GM18502 (cell line): ENCODE measurements at regions not wholly inside any gene's neighbourhood (a gene's known extent, or its start where the extent isn't known, plus 50 kb on each side); places are given as distances from the start of the nearest gene placed in this dataset.
"Not testable (repeated sequence)": the region's sequence is repeated elsewhere in the genome, so short reads cannot be mapped to it uniquely, and the experiment has no call there.

ENCODE experiments used
- ATAC-seq: cut with Tn5 transposase; IDR thresholded peaks from one replicate; pipeline ENCODE4 v1.9.1; 2021; ENCODE audit warnings: mild to moderate bottlenecking; ENCODE audit not compliant: unreplicated experiment, poor library complexity

DNA sequence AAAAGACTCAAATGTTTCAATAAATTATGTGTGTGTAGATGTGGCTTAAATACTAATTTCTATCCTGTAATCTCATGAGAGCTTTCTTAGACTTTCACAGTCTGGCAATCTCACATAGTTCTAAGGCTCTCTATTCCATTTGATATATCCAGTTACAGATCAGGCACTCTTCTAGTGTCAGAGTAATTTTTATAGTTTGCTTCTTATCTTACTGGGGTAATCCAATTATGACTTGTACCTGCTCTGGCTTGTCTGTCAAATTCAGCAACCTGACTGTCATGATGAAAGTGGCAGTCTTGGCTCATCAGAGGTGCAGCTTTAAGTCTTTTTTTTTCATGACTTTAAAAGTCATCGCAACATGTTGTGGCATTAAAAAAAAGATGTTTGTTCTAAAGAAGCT lies 513.2 kb upstream of the MAN1A1 start:
- ATAC-seq, result no peak

DNA sequence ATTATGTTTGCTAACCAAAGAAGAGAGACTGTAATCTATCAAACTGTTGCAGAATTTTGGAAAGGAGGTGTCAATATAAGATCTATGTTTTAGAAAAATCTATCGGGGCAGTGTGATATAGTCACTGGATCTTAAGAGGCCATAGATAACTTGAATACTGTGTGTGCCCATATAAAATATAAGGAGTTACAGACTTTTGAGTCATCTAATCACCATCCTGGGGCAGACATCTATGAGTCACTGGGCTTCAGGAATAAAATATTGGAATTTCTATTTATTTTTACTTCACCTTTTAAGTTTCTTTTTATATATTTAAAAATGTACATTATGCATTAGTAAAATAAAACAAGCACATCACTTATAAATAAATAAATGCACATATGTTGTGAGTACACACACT lies 509.3 kb upstream of the MAN1A1 start:
- ATAC-seq, result no peak

DNA sequence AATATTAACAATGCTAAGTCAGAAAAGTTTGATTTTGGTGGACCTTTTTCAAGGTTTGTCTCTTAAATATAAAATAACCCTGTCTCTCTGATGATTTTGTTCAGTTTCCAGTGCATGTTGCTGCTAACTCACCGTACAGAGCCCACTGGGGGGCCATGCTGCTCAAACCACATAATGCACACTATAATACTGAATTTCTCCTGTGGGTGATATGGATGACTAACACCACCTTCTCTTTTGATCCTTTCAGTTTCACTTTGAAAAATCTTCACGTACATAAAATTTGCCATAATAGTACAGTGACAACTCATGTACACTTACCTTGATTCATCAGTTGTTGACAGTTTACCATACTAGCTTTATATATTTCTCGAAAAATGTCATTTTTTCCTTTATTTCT lies 506.6 kb upstream of the MAN1A1 start:
- peak; percentile 80 for ATAC-seq

DNA sequence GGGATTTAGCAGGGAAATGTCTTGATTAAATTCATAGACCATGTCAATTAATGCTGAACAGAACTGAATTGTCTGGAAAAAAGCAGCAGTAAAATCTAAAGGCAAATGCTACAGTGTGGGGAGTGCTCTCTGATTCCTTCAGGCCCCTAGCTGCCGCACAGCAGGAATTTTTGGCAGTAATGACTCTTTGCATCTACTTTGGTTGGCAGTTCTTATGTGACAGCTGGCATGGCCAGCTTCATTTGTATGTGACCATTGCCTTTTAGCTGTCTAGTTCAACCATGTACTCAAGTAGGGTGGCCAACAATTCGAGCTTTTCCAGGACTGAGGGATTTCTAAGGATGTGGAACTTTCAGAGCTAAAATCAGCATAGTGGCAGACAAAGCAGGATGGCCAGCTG lies 499.1 kb upstream of the MAN1A1 start:
- ATAC-seq, result no peak

DNA sequence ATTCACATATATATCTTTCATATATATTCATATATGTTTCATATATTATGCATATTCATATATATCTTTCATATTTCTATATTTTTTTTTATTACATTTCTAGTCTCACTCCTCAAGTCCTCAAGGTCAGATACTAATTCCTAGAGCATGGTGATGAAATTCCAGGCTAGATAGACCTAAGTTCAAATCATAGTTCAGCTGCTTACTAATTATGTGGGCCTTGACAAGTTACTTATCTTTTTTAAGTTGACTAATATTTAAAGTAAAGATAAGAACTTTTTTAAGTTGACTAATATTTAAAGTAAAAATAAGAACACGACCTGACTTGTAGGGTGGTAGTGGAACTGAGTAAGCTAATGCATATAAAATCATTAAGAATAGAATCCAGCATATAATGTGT lies 495.6 kb upstream of the MAN1A1 start:
- ATAC-seq, result no peak

DNA sequence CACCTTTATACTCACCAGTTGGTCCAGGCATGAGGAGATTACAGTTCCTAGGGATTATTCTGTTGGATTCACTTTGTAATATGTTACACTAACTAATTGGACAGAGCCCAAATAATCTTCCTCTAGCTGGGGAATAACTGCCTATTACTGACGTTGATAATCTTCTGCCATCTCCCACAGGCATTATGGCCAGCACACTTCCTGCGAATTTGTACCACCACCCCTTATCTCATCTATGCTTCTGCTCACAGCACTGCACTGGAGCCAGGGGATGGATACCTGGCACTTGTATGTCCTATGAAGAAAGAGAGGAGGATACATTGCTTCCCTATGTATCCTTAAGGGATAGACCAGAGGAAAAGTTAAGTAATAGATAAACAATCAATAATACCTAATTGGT lies 494.8 kb upstream of the MAN1A1 start:
- no peak for ATAC-seq

DNA sequence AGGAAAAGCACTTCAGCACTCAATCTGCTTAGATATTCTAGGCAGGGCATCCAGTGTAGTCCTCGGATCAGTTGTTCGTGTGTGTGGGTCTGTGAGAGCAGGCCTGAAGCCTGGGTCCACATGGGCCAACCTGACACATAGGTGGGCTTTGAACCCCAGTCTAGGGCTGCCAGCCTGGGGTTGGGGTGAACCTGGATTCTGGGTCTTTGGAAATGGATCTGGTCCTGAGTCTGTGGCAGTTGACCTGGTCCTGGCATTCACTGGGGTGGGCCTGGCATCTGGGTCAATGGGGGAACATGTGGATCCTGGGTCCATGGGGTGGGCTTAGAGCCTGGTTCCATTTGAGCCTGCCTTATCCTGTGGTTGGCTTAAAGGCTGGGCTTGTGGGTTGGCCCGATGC lies 492.6 kb upstream of the MAN1A1 start:
- ATAC-seq, result no peak

DNA sequence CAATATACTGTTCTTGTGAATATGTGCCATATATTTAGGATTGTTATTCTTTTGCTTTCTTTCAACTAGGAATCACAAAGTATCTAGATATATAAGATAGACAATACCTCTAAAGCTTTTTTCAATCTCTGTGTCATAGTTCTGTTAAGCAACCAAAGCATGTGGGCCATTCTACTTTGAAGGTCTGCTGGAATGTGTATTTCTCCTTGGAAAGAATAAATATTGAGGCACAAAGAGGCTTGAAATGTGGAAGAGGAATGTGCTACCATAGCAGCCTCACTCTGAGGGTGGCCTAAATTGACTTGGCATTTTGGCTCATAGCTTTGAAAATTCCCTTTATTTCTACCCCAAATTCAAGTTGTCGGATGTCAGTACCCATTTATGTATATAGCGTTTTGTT lies 488.5 kb upstream of the MAN1A1 start:
- no peak for ATAC-seq

DNA sequence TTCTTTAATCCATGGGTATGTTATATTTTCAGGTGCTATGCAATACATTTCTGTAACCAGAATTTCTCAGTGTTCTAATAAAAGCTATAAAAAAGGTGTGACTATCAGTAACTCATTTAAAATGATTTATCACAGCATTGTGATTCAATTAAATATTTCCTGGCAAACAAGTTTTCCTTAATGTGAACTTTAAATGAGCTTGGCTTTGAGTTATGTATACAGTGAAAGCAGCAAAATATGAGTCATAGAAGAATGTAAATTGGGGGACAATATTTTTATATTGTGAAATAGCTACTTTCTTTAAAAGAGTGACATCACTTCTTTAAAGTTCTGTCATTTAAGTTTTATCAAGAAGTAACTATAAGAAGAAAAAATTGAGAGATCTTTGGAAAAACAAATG lies 484.9 kb upstream of the MAN1A1 start:
- ATAC-seq, result no peak

DNA sequence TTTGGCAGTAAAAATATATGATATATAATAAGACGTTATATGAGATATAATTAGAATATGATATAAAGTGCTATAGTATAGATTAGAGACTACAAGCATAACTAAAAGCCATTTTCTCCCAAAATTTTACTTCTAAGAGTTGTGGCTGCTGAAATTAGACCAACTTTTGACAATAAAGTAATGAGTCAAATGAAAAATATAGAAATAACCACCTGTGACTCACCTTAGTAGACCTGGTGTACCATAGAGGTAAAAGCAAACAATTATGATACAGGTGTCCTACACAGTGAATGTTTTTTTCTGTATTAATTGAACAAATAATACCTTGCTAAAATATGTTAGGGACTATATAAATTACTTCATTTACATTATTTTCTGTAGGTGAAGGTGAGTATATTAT lies 482.9 kb upstream of the MAN1A1 start:
- no peak for ATAC-seq

DNA sequence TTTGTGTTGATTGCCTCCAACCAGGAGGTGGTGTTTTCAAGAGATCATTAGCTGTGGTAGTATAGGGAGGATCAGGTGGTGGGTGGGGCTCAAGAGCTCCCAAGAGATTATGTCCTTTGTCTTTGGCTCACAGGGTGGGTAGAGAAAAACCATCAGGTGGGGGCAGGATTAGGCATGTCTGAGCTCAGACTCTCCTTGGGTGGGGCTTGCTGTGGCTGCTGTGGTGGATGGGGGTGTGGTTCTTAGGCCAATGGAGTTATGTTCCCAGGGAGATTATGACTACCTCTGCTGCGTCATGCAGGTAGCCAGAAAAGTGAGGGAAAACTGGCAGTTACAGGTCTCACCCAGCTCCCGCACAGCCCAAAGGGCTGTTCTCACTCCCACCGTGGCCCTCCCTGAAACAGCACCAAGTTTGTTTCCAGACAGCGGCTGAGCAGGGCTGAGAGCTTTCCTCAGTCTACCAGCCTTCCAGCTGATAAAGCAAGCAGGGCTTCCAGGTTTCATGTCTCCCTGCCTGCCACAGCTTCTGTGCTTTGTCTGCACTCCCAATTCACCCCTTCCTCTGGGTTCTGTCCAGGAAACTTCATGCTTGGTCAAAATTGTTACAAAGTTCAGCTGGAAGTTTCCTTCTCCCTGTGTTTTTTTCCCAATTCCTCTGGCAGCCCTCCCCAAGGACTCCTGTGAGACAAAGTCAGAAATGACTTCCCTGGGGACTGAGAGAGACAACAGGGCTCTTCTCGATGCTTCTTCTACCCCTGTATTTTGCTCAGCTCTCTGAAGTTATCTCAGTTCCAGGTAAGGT lies 481.1 kb upstream of the MAN1A1 start:
- ATAC-seq, result no peak

DNA sequence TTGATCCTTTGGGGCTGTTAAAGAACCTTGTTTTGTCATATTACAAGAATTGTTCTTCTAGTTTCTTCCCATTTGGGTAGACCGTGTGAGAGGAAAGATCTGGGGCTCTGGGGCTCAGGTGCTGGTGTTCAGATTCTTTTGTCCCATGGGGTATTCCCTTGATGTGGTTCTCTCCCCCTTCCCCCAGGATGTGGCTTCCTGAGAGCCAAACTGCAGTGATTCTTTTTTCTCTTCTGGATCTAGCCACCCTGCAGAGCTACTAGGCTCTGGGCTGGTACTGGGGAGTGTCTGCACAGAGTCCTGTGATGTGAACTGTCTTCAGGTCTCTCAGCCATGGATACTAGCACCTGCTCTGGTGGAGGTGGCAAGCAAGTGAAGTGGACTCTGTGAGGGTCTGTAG lies 480.5 kb upstream of the MAN1A1 start:
- ATAC-seq, result no peak

DNA sequence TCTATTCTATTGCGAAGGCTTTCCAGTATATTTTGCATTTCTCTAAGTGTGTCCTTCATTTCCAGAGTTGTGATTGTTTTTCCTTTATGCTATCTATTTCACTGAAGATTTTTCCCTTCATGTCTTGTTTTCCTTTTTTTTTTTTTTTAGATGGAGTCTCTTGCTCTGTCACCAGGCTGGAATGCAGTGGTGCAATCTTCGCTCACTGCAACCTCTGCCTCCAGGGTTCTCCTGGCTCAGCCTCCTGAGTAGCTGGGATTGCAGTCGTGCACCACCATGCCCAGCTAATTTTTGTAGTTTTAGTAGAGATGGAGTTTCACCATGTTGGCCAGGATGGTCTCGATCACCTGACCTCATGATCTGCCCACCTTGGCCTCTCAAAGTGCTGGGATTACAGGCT lies 479.9 kb upstream of the MAN1A1 start:
- ATAC-seq, result not testable (repeated sequence)

DNA sequence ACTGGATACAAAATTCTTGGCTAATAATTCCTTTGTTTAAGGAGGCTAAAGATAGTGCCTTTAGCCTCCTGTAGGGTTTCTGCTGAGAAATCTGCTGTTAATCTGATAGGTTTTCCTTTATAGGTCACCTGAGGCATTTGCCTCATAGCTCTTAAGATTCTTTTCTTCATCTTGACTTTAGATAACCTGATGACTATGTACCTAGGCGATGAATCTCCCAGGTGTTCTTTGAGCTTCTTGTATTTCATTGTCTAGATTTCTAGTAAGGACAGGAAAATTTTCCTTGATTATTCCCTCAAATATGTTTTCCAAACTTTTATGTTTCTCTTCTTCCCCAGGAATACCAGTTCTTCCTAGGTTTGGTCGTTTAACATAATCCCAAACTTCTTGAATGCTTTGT lies 479.4 kb upstream of the MAN1A1 start:
- ATAC-seq, result no peak

DNA sequence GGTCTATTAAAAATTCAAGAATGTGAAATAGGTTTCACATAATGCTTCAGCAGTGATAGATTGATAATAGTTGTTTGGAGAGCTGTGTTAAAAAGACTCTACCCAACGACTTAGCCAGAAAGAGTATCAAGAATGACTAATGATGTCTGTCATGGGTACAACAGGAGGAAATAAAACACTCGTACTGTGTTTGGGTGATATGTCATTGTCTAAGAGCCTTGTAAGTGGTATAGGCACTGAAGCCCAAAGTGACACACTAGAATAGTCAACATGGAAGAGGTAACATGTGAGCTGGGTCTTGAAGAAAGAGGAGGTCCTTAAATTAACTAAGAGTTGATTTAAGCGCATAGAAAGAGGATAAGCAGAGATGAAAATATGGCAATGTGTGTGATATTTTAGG lies 471.8 kb upstream of the MAN1A1 start:
- no peak for ATAC-seq

DNA sequence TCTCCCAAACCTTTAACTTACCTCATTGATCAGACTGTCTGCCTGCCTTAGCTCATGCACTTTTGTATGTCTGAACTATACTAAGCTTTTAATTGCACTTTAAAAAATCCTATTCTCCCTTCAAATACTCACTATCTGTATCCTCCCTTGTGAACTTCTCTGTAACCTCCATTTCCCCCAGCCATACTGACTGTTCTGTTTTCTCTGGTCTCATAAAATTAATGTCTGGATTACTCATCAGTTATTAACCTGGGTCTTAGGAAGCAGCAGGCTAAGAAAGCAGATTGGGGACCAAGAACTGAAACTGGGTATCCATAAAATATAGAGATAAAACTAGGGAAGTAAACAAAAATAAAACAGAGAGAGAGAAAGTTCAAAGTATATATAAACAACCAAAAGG lies 469.3 kb upstream of the MAN1A1 start:
- no peak for ATAC-seq

DNA sequence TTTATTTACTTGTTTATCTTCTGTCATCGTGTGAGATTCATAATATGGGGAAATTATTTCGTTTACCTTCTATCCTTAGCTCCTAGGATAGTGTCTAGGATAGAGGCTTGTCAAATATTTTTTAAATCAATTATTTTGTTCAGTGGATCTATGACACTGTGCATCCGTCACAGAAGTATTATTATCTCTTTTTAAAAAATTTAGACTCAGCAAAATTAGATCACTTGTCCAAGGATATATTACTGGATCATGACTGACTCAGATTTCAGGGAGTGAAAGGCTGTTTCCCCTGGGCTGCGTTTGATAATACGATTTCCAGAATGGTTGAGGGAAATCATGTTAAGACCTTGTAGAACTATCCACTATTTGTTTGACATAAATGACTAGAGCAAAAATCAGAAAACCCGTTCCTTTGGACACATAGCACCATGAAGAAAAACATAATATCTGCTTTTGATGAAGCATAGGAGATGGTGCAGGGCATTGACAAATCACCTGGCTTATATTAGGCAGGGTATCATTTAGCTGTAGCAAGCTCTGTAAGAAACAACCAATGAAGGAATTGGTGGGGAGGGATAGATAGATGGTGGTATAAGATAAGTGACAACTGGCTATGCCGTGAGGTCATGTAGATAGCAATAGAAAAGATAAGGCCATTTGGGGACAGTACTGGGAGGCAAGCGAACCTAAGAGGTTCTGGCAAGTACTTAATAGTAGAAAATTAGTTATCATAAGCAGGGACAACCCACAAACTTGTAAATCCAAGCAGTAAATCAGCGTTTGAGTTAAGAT lies 465.2 kb upstream of the MAN1A1 start:
- ATAC-seq, result no peak

DNA sequence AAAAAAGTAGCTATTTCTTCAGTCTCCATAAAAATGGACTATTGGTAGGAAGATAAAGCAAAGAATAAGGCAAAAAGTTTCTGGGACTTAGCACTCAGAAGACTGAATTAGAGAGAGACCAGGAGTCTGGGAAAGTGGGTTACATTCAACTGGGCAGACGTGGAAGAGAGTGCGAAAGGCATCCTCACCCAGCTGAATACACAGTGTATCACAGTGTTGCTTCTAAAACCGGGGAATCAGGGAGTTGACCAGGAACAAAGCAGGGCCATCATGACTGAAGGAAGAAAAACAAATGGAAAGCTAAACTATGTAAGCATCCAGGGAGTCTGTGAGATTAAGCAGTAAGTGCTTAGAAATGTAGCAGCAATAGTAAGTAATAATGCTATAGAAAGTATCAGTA lies 452.9 kb upstream of the MAN1A1 start:
- no peak for ATAC-seq

DNA sequence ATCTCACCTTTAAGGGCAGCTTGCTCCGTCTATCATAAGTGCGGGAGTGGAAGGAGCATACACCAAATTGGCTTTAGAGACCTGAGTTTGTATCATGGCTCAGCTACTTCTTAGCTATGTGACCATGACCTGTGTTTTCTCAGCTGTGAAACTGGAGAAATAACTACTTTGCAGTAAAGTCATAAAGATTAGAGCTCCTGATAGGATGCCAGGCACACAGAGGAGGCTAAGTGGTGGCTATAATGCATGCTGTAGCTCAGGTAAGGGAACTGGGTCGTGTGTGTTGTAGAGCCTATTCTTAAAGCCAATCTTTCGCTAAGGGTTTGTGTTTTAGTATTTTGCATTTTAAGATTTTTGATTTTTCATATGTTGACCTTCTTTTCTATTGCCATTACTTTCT lies 451.5 kb upstream of the MAN1A1 start:
- ATAC-seq, result no peak

DNA sequence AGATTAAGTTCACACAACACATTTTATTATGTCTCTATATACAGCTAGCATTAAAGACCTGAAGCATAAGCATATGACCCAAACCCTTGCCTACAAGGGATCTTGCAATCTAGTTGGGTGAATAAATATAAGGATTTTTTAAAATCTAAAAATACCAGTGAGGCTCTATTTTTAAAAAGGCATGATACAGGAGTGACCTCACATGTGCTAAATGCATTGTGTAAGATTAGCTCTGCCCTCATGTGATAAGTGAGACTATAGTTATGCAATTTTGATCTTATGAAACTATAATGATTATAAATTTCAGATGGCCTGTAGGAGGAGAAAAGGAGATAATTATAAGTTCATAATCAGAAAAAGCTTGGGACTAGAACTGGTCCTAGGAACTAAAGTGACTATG lies 451.0 kb upstream of the MAN1A1 start:
- no peak for ATAC-seq

DNA sequence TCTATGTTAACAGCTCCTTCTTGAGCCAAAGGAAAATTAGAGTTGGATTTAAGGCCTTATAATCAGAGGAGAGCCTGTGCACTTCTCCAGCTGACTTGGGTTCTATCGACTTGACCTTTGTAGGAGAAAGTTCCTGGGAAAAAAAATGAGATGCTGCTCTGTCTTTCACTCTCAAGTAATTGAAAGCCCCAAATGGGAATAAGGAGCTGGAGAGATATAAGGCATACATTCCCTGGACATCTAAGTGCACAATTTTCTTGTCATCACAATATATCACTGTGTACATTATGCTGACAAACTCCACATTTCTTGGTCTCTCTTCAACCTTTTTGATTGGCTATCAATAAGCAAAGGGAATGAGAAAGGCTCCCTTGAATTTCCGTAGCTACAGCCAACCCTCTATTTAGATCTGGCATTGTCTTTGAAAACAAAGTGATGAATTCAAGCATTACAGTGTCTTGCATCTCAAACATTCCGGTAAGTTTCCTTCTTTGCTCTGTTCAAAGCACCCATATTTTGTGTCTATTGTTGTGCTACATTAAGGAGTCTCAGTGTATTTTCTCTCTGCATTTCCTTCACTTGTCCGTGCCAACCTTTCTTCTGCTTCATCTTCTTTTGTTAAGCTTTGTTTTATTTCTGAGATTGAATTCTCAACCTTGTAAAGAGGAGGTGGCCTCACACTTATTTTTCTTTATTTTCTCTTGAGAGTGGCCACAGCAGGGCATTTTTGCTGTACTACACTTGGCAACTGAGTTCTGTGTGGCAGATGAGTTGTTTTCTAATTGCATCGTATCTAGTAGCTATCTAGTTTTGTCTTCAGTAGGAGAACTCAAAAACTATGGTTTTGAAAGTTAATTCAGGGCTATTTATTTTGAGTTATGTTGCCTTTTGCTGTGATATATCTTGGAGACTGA lies 450.3 kb upstream of the MAN1A1 start:
- ATAC-seq, result no peak
